ENCODE measurements at regions not wholly inside any gene's neighbourhood (a gene's known extent, or its start where the extent isn't known, plus 50 kb on each side); places are given as distances from the start of the nearest gene placed in this dataset.

- TF ChIP-seq POLR2A (IDR thresholded peaks at IDR 0.05) (no peak), CTCF (IDR thresholded peaks at IDR 0.05) (no peak)
Measured at GRCh38 chr3:27573138-27573537, 89.0 kb upstream of the SLC4A7 start.

All from Peyer's patch (tissue), 4 donors.